SU-DHL-6 (cell line): ENCODE measurements at regions not wholly inside any gene's neighbourhood (a gene's known extent, or its start where the extent isn't known, plus 50 kb on each side); places are given as distances from the start of the nearest gene placed in this dataset.

Experiments
- H2AFZ ChIP-seq: fragments of 200-600 bp; sonication (generic); 2 replicates; pipeline ENCODE4 v1.6.1; 2014; ENCODE audit warnings: low read depth, mild to moderate bottlenecking, moderate library complexity, mixed read lengths, antibody characterized with exemption, low read length; ENCODE audit not compliant: severe bottlenecking
- H3F3A ChIP-seq: fragments of 200-600 bp; shearing (Covaris generic); 2 replicates; pipeline ENCODE4 v1.6.0; 2016; ENCODE audit warnings: antibody characterized with exemption, mild to moderate bottlenecking; ENCODE audit not compliant: insufficient read depth
- H3K27ac ChIP-seq: fragments of 200-600 bp; sonication (generic); 2 replicates; pipeline ENCODE4 v1.5.1; 2016; ENCODE audit warnings: low read depth, mild to moderate bottlenecking, low read length, moderate library complexity, mixed read lengths
- H3K27me3 ChIP-seq: fragments of 200-600 bp; sonication (generic), shearing (Covaris generic); 2 replicates; pipeline ENCODE4 v1.6.0; 2014; ENCODE audit warnings: mild to moderate bottlenecking, low read length
- H3K36me3 ChIP-seq: fragments of 200-600 bp; sonication (generic); 2 replicates; pipeline ENCODE4 v1.6.1; 2014; ENCODE audit warnings: mild to moderate bottlenecking, low read length, mixed read lengths
- H3K4me2 ChIP-seq: fragments of 300-600, 200-600 bp; shearing (Covaris generic), sonication (generic); 2 replicates; pipeline ENCODE4 v1.6.0; 2014; ENCODE audit warnings: low read length, low read depth, mild to moderate bottlenecking; ENCODE audit not compliant: poor library complexity, severe bottlenecking
- H3K4me3 ChIP-seq: fragments of 200-600 bp; sonication (generic); 2 replicates; pipeline ENCODE4 v1.5.1; 2014; ENCODE audit warnings: antibody characterized with exemption, low read length, mild to moderate bottlenecking, mixed read lengths; ENCODE audit not compliant: insufficient read depth, poor library complexity, severe bottlenecking
- H3K79me2 ChIP-seq: fragments of 200-600 bp; sonication (generic); 2 replicates; pipeline ENCODE4 v1.6.1; 2014; ENCODE audit warnings: mild to moderate bottlenecking, low read length, moderate library complexity; ENCODE audit not compliant: insufficient read depth
- H3K9ac ChIP-seq: fragments of 200-600 bp; sonication (generic); 2 replicates; pipeline ENCODE4 v1.7.0; 2014; ENCODE audit warnings: mild to moderate bottlenecking, low read length
- H3K9me2 ChIP-seq: fragments of 200-600 bp; sonication (generic); replicated peaks from 2 replicates; pipeline ENCODE4 v1.6.1; 2014; ENCODE audit warnings: low read length; ENCODE audit not compliant: insufficient read depth
- H3K9me3 ChIP-seq: fragments of 200-600 bp; sonication (generic); 2 replicates; pipeline ENCODE4 v1.6.1; 2014; ENCODE audit warnings: low read length, mixed read lengths; ENCODE audit not compliant: insufficient read depth
- H4K20me1 ChIP-seq: fragments of 200-600 bp; sonication (generic); 2 replicates; pipeline ENCODE4 v1.6.1; 2014; ENCODE audit warnings: low read depth, mild to moderate bottlenecking, antibody characterized with exemption, low read length, moderate library complexity, mixed read lengths
- EZH2phosphoT487 ChIP-seq: fragments of 200-600 bp; sonication (generic), shearing (Covaris generic); conservative IDR thresholded peaks from 2 replicates; pipeline ENCODE4 v1.6.1; 2018; ENCODE audit warnings: mild to moderate bottlenecking, antibody characterized with exemption, low read length, moderate library complexity, mixed read lengths
- TF ChIP-seq, protein P1 (sequence below): fragments of 200-600 bp; sonication (generic); IDR thresholded peaks from one replicate; pipeline ENCODE4 v1.5.1; 2017; ENCODE audit warnings: antibody characterized with exemption, mild to moderate bottlenecking, low read length, moderate library complexity; ENCODE audit not compliant: insufficient read depth, poor library complexity, severe bottlenecking

GRCh38 chr13:33908116-33908515 is 90.2 kb downstream of the RFC3 start:
- Histone ChIP-seq H3K27ac (no peak overlapping the region), H4K20me1 (no peaks in the 10 kb centered on the region), H3K4me3 (no peak overlapping the region)

GRCh38 chr13:33910255-33910654 is 92.3 kb downstream of the RFC3 start:
- no peaks in the 10 kb centered on the region for H3K9me3 ChIP-seq
- no peaks in the 10 kb centered on the region for H3K79me2 ChIP-seq
- H3K9ac ChIP-seq: no peak overlapping the region
- no peak overlapping the region for H2AFZ ChIP-seq
- H3K9me2 ChIP-seq: no peaks in the 10 kb centered on the region
- H3K27me3 ChIP-seq: no peaks in the 10 kb centered on the region
- H3K36me3 ChIP-seq: peaks cover 4% of the 10 kb centered on the region; the same call in 1 of the 2 replicates
- H4K20me1 ChIP-seq: no peaks in the 10 kb centered on the region
- H3F3A ChIP-seq: no peaks in the 10 kb centered on the region
- no peak overlapping the region for H3K4me2 ChIP-seq
- TF ChIP-seq, protein P1, sequence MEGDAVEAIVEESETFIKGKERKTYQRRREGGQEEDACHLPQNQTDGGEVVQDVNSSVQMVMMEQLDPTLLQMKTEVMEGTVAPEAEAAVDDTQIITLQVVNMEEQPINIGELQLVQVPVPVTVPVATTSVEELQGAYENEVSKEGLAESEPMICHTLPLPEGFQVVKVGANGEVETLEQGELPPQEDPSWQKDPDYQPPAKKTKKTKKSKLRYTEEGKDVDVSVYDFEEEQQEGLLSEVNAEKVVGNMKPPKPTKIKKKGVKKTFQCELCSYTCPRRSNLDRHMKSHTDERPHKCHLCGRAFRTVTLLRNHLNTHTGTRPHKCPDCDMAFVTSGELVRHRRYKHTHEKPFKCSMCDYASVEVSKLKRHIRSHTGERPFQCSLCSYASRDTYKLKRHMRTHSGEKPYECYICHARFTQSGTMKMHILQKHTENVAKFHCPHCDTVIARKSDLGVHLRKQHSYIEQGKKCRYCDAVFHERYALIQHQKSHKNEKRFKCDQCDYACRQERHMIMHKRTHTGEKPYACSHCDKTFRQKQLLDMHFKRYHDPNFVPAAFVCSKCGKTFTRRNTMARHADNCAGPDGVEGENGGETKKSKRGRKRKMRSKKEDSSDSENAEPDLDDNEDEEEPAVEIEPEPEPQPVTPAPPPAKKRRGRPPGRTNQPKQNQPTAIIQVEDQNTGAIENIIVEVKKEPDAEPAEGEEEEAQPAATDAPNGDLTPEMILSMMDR: no peak
- H3K27ac ChIP-seq: no peak overlapping the region
- no peak overlapping the region for H3K4me3 ChIP-seq

More at GRCh38 chr13:33908116-33908515, 90.2 kb downstream of the RFC3 start:
- Histone ChIP-seq H3K9ac (no peak overlapping the region), H3K27me3 (no peaks in the 10 kb centered on the region), H2AFZ (no peak overlapping the region), H3K79me2 (no peaks in the 10 kb centered on the region), H3K36me3 (no peaks in the 10 kb centered on the region), H3K9me2 (no peaks in the 10 kb centered on the region), H3K9me3 (no peaks in the 10 kb centered on the region), H3F3A (no peaks in the 10 kb centered on the region), H3K4me2 (no peak overlapping the region)
- TF ChIP-seq EZH2phosphoT487: no peak
- TF ChIP-seq, protein P1: no peak

DNA sequence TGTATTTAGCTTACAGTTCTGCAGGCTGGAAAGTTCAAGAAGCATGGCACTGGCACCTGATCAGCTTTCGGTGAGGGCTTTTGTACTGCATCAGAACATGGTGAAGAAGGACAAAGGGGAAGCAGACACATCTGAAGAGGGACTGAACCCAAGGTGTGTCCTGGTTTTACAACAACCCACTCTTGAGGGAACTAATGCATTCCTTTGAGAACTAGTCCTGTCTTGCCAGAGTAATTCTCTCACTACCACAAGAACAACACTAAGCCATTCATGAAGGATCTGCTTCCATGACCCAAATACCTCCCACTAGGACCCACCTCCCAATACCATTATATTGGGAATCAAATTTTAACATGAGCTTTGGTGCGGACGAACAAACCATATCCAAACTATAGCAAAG is 93.6 kb downstream of the RFC3 start:
- TF ChIP-seq, protein P1: no peak
- Histone ChIP-seq H3K9me3 (no peaks in the 10 kb centered on the region), H3K79me2 (no peaks in the 10 kb centered on the region), H3K4me2 (no peak overlapping the region), H3K9ac (no peak overlapping the region), H3K9me2 (no peaks in the 10 kb centered on the region), H3K4me3 (no peak overlapping the region), H3K27me3 (no peaks in the 10 kb centered on the region), H3F3A (no peaks in the 10 kb centered on the region), H3K27ac (no peak overlapping the region), H4K20me1 (no peaks in the 10 kb centered on the region), H3K36me3 (peaks cover 4% of the 10 kb centered on the region; the same call in 1 of the 2 replicates), H2AFZ (no peak overlapping the region)
